ENCODE measurements at regions not wholly inside any gene's neighbourhood (a gene's known extent, or its start where the extent isn't known, plus 50 kb on each side); places are given as distances from the start of the nearest gene placed in this dataset.

DNA sequence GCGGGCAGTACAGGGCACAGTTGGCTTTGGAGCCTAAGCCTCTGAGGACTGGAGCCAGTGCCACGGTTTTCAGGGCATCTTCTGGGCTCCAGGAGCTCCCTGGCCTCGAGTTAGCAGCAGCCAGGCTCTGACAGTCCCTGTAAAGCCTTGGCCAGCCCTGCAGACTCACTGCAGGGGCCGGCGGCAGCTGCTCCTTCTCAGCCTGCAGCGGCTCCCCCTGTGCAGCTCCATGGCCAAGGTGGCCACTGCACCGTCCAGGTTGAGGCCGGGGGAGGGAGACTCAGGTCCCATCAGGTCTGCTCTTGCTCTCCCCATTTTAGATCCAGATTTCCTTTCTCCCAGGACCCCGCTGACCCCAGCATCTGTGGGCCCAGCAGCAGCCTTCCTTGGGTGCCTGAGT is 1461.1 kb downstream of the BRD1 start:
- DNase-seq (ENCODE audit: low read depth, low spot score) = no peak

DNA sequence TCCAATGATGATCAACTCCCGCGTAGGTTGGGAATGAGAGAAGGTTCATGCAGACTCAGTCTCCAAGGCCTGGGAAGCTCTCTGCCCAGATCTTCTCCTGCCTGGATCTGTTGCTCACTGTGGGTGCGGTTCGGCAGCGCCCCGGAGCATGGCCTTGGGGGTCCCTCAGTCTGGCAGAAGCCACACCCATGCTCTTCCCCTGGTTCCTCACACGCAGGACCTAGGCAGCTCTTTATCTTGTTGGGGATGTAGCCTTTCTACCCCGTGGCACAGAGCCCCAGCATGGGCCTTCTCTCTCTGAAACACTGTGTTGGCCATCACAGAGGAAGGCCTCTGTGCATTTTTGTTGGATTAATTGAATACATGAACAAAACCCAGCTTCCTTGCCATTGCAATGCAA is 1461.6 kb downstream of the BRD1 start:
- no peak for DNase-seq (ENCODE audit: low read depth, low spot score)

DNA sequence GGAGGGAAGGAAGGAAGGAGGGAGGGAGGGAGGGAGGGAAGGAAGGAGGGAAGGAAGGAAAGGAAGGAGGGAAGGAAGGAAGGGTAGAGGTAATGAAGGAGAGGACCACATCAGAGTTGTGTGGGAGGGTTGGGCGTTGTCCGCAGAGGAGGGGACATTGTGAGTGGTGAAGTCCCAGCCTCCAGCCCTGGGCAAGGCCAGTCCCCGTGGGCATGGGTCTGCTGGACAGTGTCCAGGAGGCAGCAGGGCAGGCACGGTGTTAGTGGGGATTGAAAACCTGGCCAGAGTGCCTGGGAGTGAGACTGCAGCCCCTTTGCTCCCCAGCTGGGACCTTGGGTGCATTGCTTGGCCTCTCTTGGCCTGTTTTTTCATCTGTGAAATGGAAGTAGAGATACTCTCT is 1462.3 kb downstream of the BRD1 start:
- no peak for DNase-seq (ENCODE audit: low read depth, low spot score)

DNA sequence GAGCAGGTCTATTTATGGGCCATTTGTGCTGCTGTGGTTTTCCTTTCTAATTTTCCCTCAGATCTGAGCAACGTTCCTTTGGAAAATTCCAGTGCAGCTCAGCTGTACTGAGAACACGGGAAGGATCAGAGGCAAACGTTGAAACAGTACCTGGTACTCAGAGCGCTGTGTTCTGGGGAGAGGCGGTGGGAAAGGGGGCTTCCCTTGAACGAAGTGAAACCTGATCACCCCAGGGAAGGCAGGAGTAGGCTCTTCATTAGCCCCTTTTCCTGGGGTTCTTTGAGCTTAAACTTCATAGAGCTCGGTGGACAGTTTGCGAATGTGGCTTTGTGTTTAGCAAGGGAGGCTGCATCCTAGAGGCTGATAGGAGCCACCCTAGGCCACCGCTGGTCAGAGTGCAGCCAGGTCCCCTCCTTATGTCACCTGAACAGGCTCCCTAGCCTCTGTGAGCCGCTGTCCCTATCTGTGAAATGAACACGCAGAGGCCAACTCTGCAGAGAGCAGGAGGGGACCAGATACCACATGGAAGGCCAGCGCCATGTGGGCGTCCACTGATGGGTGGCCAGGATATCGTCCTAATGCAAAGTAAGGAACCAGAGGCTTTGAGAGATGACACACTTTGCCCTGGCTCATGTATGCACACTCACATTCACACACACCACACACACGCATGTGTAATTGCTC is 1464.8 kb downstream of the BRD1 start:
- no peak for DNase-seq (ENCODE audit: low read depth, low spot score)

- no peak for DNase-seq (ENCODE audit: low read depth, low spot score)
Observed at GRCh38 chr22:48361099-48361639, 1466.5 kb downstream of the BRD1 start.

DNA sequence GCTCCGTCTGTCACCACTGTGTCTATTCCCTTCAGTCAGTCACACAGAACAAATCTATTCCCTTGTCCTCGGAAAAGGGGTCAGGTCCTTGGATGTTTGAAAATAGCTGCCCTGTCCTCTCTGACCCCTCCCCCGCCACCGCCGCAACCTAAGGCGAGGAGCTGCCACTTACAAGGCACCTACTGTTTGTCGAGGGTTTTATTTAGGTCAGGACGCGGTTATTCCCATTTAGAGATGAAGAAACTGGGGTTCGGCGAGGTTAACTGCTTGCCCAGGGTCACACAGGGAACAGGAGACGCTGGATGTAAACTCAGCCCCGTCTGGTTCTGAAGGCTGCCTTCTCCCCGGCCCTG is 1468.1 kb downstream of the BRD1 start:
- DNase-seq (ENCODE audit: low read depth, low spot score) = no peak

GRCh38 chr22:48358886-48359612 is 1468.6 kb downstream of the BRD1 start:
- no peak for DNase-seq (ENCODE audit: low read depth, low spot score)

- DNase-seq (ENCODE audit: low read depth, low spot score) = no peak
Observed at GRCh38 chr22:48357961-48358360, 1469.7 kb downstream of the BRD1 start.

GRCh38 chr22:48357196-48357595 is 1470.5 kb downstream of the BRD1 start:
- no peak for DNase-seq (ENCODE audit: low read depth, low spot score)

DNA sequence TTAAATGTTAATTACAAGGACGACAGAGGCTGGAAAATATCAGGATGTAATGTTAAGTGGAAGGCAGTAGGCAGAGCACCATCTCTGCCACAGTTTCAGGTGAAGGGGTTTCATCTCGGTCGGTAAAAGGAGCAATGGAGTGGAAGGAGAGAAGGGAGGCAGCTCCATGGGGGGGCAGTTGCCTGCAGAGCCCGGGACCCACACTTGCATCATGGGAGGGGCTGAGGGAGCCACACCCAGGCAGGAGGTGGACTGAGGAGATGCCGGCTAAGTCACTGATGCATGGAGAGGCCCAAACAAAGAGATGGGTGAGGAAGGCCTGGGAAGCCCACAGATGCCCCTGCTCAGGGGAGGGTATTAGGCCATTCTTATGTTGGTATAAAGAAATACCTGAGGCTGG is 1470.9 kb downstream of the BRD1 start:
- DNase-seq (ENCODE audit: low read depth, low spot score) = no peak

DNA sequence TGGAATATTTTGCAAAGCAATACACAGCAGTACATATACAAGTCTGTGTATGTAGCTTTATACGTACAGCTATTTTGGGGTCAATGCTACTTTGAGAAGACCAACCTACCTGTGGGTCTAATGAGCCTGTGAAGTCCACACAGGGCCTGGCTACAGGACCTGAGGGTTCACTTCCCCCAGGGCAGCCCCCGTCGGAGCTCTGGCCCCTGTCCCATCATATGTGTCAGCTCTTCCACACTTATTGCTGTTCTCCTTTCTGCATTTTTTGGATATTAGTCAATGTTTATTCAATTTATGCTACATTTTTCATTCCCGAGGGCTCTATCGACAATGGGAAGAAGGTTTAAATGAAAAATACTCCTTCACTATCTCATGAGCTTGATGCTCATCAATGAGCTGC is 1473.6 kb downstream of the BRD1 start:
- DNase-seq (ENCODE audit: low read depth, low spot score) = no peak

DNA sequence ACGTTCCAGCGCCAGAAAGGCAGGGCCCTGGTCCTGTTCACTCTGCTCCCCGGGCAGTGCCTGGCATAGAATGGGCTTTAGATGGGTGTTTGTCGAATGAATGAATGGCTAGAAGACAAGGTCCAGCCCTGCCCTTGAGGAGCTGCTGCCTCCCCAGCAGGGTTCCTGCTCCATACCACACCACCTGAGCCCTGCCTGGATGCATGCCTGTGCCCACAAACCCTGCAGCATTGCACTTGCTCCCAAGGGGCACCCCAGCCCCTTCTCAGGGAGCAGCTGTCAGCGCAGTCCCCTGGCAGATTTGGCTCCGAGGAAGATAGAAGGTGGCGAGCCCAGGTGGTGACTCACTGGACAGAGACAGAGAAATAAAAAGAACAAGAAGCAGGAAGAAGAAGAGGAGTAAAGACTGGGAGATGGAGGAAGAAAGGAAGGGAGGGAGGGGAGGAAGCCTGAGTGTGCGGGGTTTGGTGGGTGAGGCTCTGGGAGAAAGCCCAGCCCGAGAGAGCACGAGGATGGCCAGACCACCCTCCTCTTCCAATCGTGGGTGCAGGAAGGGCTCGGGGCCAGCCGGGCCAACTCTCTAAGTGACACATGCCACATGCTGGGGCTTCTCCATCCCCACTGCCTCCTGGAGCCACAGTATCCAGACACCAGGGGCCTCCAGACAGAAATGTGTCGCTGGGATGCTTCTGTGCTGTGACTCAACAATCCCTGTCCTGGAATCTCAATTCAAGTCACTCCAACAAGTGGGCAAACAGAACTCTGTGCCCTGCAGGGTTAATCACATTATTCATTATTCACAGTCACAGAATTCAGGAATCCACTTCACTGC is 1474.3 kb downstream of the BRD1 start:
- DNase-seq (ENCODE audit: low read depth, low spot score) = no peak

GRCh38 chr22:48352086-48352911 is 1475.4 kb downstream of the BRD1 start:
- DNase-seq (ENCODE audit: low read depth, low spot score) = no peak

DNA sequence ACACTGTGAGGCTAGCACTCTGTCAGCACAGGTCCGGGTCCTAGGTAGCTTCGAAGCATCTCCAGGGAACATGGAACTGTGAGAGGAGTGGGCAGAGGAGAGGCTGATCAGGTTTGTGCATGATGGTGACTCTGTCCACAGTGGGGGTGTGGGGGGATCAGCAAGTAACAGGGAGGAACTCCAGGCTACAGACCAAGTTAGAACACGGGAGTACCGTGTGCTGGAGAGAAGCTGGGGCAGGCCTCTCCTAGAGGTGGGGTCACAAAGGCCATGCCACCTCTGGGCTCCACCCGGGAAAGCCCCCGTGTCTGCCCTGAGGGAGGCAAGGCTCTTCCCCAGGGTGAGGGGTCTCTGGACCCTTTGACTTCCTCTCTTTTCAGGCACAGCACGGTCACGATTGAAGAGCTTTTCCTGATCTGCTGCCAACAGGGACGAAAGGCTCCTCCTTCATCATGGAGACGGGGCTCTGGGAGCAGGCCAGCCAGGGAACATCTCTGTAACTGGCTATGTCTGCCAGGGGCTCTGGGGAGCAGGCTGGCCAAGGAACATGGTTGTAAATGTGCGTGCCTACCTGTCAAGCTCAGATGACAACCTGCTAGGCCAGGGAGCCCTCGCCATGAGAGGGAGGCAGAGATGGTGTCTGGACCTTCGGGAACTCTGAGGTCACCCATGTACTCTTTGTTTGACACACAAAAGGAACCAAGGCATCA is 1476.1 kb downstream of the BRD1 start:
- DNase-seq (ENCODE audit: low read depth, low spot score) = no peak

GRCh38 chr22:48350456-48350855 is 1477.2 kb downstream of the BRD1 start:
- no peak for DNase-seq (ENCODE audit: low read depth, low spot score)

DNA sequence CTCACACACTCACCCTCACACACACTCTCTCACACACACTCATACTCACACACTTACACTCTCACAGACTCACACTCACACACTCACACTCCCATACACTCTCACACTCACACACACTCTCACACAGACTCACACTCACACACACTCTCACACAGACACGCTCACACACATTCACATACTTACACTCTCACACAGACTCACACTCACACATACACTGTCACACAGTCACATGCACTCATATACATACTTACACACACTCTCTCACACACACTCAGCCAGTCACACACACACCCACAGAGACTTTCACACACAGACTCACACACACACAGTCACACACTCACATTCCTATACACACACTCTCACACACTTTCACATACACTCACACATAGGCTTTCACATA is 1478.8 kb downstream of the BRD1 start:
- DNase-seq (ENCODE audit: low read depth, low spot score) = no peak

GRCh38 chr22:48347311-48347710 is 1480.4 kb downstream of the BRD1 start:
- DNase-seq (ENCODE audit: low read depth, low spot score) = no peak

- DNase-seq (ENCODE audit: low read depth, low spot score) = no peak
Observed at GRCh38 chr22:48346911-48347310, 1480.8 kb downstream of the BRD1 start.

GRCh38 chr22:48346311-48346710 is 1481.4 kb downstream of the BRD1 start:
- DNase-seq (ENCODE audit: low read depth, low spot score) = no peak

DNA sequence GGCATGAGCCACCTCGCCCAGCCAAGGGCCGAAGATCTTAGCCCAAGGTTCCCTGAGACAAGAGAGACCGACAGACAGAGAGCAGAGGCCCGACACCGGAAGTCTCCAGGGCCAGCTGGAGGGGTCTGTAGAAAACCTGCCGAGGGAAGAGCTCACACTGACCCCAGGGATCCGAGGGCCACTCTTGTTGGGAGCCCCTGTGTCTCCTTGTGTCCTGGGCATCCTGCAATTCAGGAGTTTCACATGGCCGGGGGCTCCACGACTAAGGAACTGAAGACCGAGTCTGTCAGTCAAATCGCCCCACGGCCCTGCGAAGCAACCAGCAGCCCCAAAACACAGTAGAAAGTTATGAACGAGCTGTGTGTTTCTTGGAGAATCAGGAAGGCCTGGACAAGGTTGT is 1482.0 kb downstream of the BRD1 start:
- DNase-seq (ENCODE audit: low read depth, low spot score) = no peak

- no peak for DNase-seq (ENCODE audit: low read depth, low spot score)
Observed at GRCh38 chr22:48343461-48343860, 1484.2 kb downstream of the BRD1 start.
